ENCODE measurements at regions not wholly inside any gene's neighbourhood (a gene's known extent, or its start where the extent isn't known, plus 50 kb on each side); places are given as distances from the start of the nearest gene placed in this dataset.

DNA sequence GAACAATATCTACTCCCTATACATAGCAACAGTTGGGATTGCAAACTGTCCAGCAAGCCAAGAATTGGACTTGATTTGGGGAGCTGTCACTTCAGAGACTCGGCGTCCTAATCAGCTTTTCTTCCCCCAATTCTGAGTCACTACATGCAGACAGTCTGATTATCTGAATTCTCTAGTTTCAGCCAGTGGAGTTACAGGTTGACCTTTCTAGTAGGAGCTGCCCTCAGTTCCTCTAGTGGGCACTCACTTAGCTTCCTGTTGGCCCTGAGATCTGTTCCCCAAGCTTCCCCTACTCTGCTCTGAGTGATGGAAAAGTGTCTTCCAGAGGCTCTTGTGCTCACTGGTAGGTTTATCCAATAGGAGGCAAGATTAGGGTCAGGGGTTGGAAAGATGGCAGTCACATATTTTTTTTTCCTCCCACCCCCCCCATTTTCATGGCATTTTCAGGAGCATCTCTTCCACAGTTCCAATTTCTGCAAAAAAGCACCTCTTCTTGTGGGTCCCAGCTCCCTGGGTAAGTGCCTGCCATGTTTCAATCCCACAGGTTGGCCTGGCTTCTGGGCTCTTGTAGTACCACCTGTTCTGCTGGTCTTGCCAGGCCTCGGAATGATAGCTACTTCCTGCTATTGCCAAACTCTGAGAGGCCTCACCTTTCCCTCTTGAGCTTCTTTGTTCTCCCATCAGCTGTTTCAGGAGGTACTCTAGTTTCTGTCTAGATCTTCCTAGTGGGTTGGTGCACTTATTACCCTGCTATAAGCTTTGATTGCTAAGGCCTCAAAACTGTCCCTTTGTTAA lies 182.2 kb downstream of the RAP2B start:
- H3K9me3 ChIP-seq (ENCODE audit: control insufficient read depth, insufficient read depth, low read depth, low read length) = no peaks in the 10 kb centered on the region
- intact Hi-C loops (cut with micrococcal nuclease; ENCODE audit: unreplicated experiment) = no loop called here
- BruUV-seq (replicated peaks) = no TSS peak
- no peaks in the 10 kb centered on the region for H3K27me3 ChIP-seq (ENCODE audit: control insufficient read depth, insufficient read depth, low read length)
- in situ Hi-C loops (cut with HindIII; ENCODE audit: low pct_unique_long_range_greater_than_20kb, low sequenced_read_pairs) = no loop called here
- CTCF ChIA-PET = no interaction called here
- TF ChIP-seq SIN3A (IDR thresholded peaks at IDR 0.05; ENCODE audit: borderline replicate concordance, insufficient read depth, low read depth, low read length) = no peak
- TF ChIP-seq TCF7L2 (IDR thresholded peaks at IDR 0.05; ENCODE audit: low read depth, low read length) = no peak
- TF ChIP-seq CTCF (IDR thresholded peaks at IDR 0.05) = no peak
- TF ChIP-seq, protein P1, sequence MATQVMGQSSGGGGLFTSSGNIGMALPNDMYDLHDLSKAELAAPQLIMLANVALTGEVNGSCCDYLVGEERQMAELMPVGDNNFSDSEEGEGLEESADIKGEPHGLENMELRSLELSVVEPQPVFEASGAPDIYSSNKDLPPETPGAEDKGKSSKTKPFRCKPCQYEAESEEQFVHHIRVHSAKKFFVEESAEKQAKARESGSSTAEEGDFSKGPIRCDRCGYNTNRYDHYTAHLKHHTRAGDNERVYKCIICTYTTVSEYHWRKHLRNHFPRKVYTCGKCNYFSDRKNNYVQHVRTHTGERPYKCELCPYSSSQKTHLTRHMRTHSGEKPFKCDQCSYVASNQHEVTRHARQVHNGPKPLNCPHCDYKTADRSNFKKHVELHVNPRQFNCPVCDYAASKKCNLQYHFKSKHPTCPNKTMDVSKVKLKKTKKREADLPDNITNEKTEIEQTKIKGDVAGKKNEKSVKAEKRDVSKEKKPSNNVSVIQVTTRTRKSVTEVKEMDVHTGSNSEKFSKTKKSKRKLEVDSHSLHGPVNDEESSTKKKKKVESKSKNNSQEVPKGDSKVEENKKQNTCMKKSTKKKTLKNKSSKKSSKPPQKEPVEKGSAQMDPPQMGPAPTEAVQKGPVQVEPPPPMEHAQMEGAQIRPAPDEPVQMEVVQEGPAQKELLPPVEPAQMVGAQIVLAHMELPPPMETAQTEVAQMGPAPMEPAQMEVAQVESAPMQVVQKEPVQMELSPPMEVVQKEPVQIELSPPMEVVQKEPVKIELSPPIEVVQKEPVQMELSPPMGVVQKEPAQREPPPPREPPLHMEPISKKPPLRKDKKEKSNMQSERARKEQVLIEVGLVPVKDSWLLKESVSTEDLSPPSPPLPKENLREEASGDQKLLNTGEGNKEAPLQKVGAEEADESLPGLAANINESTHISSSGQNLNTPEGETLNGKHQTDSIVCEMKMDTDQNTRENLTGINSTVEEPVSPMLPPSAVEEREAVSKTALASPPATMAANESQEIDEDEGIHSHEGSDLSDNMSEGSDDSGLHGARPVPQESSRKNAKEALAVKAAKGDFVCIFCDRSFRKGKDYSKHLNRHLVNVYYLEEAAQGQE (IDR thresholded peaks at IDR 0.05; ENCODE audit: insufficient read depth in 1 of 2, low read depth in 2 of 2, low read length in 1 of 2) = no peak
- TF ChIP-seq POLR2AphosphoS5 (IDR thresholded peaks at IDR 0.05; ENCODE audit: low read depth, low read length) = no peak
- H3K36me3 ChIP-seq (ENCODE audit: control insufficient read depth, insufficient read depth, low read length) = no peaks in the 10 kb centered on the region
- H3K4me3 ChIP-seq (ENCODE audit: low read depth in 2 of 2, low read length in 2 of 2) = no peak overlapping the region
- no peaks in the 10 kb centered on the region for H3K4me1 ChIP-seq (ENCODE audit: control insufficient read depth, insufficient read depth, low read length)
- POLR2A ChIA-PET = no interaction called here
- no peak overlapping the region for H3K27ac ChIP-seq (ENCODE audit: low read length)
- no peak for ATAC-seq
- DNase-seq (ENCODE audit: low read depth, low spot score) = no peak

GRCh38 chr3:153348457-153349107 lies 186.6 kb downstream of the RAP2B start:
- TF ChIP-seq POLR2AphosphoS5 (IDR thresholded peaks at IDR 0.05; ENCODE audit: low read depth, low read length) = no peak
- no peak for TF ChIP-seq TCF7L2 (IDR thresholded peaks at IDR 0.05; ENCODE audit: low read depth, low read length)
- TF ChIP-seq, protein P1 (IDR thresholded peaks at IDR 0.05; ENCODE audit: insufficient read depth in 1 of 2, low read depth in 2 of 2, low read length in 1 of 2) = no peak
- TF ChIP-seq CTCF (IDR thresholded peaks at IDR 0.05) = no peak
- no peak for TF ChIP-seq SIN3A (IDR thresholded peaks at IDR 0.05; ENCODE audit: borderline replicate concordance, insufficient read depth, low read depth, low read length)
- H3K4me3 ChIP-seq (ENCODE audit: low read depth in 2 of 2, low read length in 2 of 2) = no peak overlapping the region
- in situ Hi-C loops (cut with HindIII; ENCODE audit: low pct_unique_long_range_greater_than_20kb, low sequenced_read_pairs) (no loop called here), intact Hi-C loops (cut with micrococcal nuclease; ENCODE audit: unreplicated experiment) (no loop called here)
- no TSS peak for BruUV-seq (replicated peaks)
- no peaks in the 10 kb centered on the region for H3K9me3 ChIP-seq (ENCODE audit: control insufficient read depth, insufficient read depth, low read depth, low read length)
- no peaks in the 10 kb centered on the region for H3K27me3 ChIP-seq (ENCODE audit: control insufficient read depth, insufficient read depth, low read length)
- DNase-seq (ENCODE audit: low read depth, low spot score) = no peak
- POLR2A ChIA-PET = no interaction called here
- no peak for ATAC-seq
- no peaks in the 10 kb centered on the region for H3K36me3 ChIP-seq (ENCODE audit: control insufficient read depth, insufficient read depth, low read length)
- CTCF ChIA-PET = no interaction called here
- no peaks in the 10 kb centered on the region for H3K4me1 ChIP-seq (ENCODE audit: control insufficient read depth, insufficient read depth, low read length)
- H3K27ac ChIP-seq (ENCODE audit: low read length) = no peak overlapping the region

All from Panc1 (cell line).